Left lung (tissue), 4 donors: ENCODE measurements at regions not wholly inside any gene's neighbourhood (a gene's known extent, or its start where the extent isn't known, plus 50 kb on each side); places are given as distances from the start of the nearest gene placed in this dataset.
"Not testable (repeated sequence)": the region's sequence is repeated elsewhere in the genome, so short reads cannot be mapped to it uniquely, and the experiment has no call there.

Source experiments
- ATAC-seq: fragments of 200-7000 bp; cut with Tn5 transposase; one replicate; pipeline ENCODE4 v1.9.1; 2020; ENCODE audit warnings: moderate library complexity
- DNase-seq, 4 donors: peaks; one replicate each; pipeline ENCODE4 v3.0.0-alpha.2; 2013 to 2020
- H3K27ac ChIP-seq, 2 donors: fragments of 200-600 bp; sonication (generic) in 1 of 2; one replicate each; pipeline versions ENCODE4 v1.5.0 to v1.8.0; 2020 to 2021
- H3K27me3 ChIP-seq, 2 donors: fragments of 200-600 bp; sonication (generic) in 1 of 2; one replicate each; pipeline versions ENCODE4 v1.5.0 to v1.8.0; 2020 to 2021
- H3K36me3 ChIP-seq, 2 donors: fragments of 200-600 bp; sonication (generic) in 1 of 2; one replicate each; pipeline versions ENCODE4 v1.5.0 to v1.8.0; 2020 to 2021
- H3K4me1 ChIP-seq, 2 donors: fragments of 200-600 bp; one replicate each; pipeline ENCODE4 v1.8.0; 2021
- H3K4me3 ChIP-seq, 2 donors: fragments of 200-600 bp; sonication (generic) in 1 of 2; one replicate each; pipeline versions ENCODE4 v1.5.0 to v1.8.0; 2020 to 2021; ENCODE audit warnings: mild to moderate bottlenecking in 1 of 2
- H3K9me3 ChIP-seq, 2 donors: fragments of 200-600 bp; sonication (generic) in 1 of 2; one replicate each; pipeline versions ENCODE4 v1.5.0 to v1.8.0; 2020 to 2021
- intact Hi-C, 2 donors: fragments of 100-400 bp; cut with DNase I; formaldehyde crosslinking; loops; one replicate each; pipeline versions ENCODE4 v1.11.2 to v1.14.2; 2022
- TF ChIP-seq, protein P1 (sequence below), 2 donors: fragments of 200-600 bp; sonication (generic) in 1 of 2; IDR thresholded peaks; one replicate each; pipeline versions ENCODE4 v1.5.0 to v1.8.0; 2021; ENCODE audit warnings: antibody characterized with exemption in 2 of 2
- donor health status: DM: no; HTN: yes; CAD: no.
- donor health status: DM: no; HTN: no; CAD: no.

DNA sequence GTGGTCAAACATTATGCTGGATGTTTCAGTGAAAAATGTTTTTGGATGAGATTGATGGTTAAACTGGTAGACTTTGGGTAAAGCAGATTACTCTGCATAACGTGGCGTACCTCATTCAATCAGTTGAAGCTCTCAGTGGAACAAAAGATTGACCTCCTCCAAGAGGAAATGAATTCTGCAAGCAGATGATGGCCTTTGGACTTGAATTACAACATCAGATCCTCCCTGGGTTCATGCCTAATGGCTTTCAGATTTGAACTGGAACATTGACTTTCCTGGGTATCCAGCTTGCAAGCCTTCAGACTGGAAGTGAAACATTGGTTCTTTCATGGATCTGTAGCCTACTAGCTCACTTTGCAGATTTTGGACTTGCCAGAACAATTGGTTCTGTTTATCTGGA, 169.3 kb upstream of the MALRD1 start:
- Histone ChIP-seq H3K4me3 (no peak overlapping the region), H3K27ac (no peak overlapping the region), H3K27me3 (no peaks in the 10 kb centered on the region), H3K4me1 (no peaks in the 10 kb centered on the region), H3K36me3 (no peaks in the 10 kb centered on the region), H3K9me3 (peaks cover 0 to 2% of the 10 kb centered on the region in 2 donors)
- ATAC-seq = no peak
- TF ChIP-seq, protein P1, sequence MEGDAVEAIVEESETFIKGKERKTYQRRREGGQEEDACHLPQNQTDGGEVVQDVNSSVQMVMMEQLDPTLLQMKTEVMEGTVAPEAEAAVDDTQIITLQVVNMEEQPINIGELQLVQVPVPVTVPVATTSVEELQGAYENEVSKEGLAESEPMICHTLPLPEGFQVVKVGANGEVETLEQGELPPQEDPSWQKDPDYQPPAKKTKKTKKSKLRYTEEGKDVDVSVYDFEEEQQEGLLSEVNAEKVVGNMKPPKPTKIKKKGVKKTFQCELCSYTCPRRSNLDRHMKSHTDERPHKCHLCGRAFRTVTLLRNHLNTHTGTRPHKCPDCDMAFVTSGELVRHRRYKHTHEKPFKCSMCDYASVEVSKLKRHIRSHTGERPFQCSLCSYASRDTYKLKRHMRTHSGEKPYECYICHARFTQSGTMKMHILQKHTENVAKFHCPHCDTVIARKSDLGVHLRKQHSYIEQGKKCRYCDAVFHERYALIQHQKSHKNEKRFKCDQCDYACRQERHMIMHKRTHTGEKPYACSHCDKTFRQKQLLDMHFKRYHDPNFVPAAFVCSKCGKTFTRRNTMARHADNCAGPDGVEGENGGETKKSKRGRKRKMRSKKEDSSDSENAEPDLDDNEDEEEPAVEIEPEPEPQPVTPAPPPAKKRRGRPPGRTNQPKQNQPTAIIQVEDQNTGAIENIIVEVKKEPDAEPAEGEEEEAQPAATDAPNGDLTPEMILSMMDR (IDR thresholded peaks at IDR 0.05) = no peak
- intact Hi-C loops = no loop called here
- no peak for DNase-seq

DNA sequence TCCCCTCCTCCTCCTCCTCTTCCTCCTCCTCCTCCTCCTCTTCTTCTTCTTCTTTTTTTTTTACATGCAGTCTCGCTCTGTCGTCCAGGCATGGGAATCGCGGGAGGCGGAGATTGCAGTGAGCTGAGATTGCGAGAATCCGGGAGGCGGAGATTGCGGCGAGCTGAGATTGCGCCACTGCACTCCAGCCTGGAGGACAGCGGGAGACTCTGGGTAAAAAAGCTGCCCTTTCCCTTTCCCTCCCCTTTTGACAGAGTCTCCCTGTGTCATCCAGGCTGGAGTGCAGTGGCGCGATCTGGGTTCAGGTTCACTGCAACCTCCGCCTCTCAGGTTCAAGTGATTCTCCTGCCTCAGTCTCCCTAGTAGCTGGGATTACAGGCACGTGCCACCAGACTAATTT, 168.1 kb upstream of the MALRD1 start:
- Histone ChIP-seq H3K9me3 (peaks cover 0 to 2% of the 10 kb centered on the region in 2 donors), H3K4me1 (no peaks in the 10 kb centered on the region), H3K4me3 (no peak overlapping the region), H3K27me3 (no peaks in the 10 kb centered on the region), H3K36me3 (no peaks in the 10 kb centered on the region), H3K27ac (no peak overlapping the region)
- ATAC-seq = no peak
- TF ChIP-seq, protein P1 (IDR thresholded peaks at IDR 0.05) = no peak
- no peak for DNase-seq
- intact Hi-C loops = no loop called here

DNA sequence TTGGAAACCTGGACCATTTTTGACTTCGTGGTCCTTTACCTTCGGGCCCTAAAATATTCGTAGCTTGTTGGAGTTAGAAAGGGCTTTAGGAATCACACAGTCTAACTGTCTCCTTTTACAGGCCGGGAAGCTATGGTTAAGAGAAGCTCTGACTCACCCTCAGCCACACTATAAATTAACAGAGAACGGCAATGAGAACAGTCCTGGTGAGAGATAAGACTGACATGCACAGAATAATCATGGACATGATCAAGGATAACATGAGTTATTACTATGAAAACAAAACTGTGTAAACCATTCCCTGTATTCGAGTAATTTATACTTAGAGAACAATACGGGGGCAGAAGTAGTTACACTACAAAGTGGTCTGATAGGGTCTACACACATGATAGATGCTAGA, 162.5 kb upstream of the MALRD1 start:
- no peaks in the 10 kb centered on the region for H3K36me3 ChIP-seq
- no peaks in the 10 kb centered on the region for H3K9me3 ChIP-seq
- intact Hi-C loops = no loop called here
- H3K27me3 ChIP-seq = no peaks in the 10 kb centered on the region
- TF ChIP-seq, protein P1 (IDR thresholded peaks at IDR 0.05) = no peak
- H3K4me3 ChIP-seq = no peak overlapping the region
- no peaks in the 10 kb centered on the region for H3K4me1 ChIP-seq
- ATAC-seq (no peak), DNase-seq (no peak)
- no peak overlapping the region for H3K27ac ChIP-seq

- no peak overlapping the region for H3K27ac ChIP-seq
- no peak for DNase-seq
- H3K9me3 ChIP-seq = peaks cover 0 to 9% of the 10 kb centered on the region in 2 donors
- no peaks in the 10 kb centered on the region for H3K27me3 ChIP-seq
- intact Hi-C loops = no loop called here
- ATAC-seq = no peak
- TF ChIP-seq, protein P1 (IDR thresholded peaks at IDR 0.05) = no peak
- no peaks in the 10 kb centered on the region for H3K36me3 ChIP-seq
- no peak overlapping the region for H3K4me3 ChIP-seq
- H3K4me1 ChIP-seq = no peaks in the 10 kb centered on the region
Observed at GRCh38 chr10:18906636-18907035, 142.0 kb upstream of the MALRD1 start.

- H3K27ac ChIP-seq, DNase-seq, intact Hi-C loops, H3K27me3 ChIP-seq, H3K4me1 ChIP-seq, H3K4me3 ChIP-seq, ATAC-seq, H3K36me3 ChIP-seq: not testable (repeated sequence)
- peaks cover 0 to 12% of the 10 kb centered on the region in 2 donors for H3K9me3 ChIP-seq
Observed at GRCh38 chr10:18917431-18917830, 131.2 kb upstream of the MALRD1 start.

- TF ChIP-seq, protein P1 (IDR thresholded peaks at IDR 0.05) = no peak
- Histone ChIP-seq H3K27me3 (no peaks in the 10 kb centered on the region), H3K36me3 (no peaks in the 10 kb centered on the region), H3K27ac (no peak overlapping the region), H3K9me3 (peaks cover 0 to 10% of the 10 kb centered on the region in 2 donors), H3K4me3 (no peak overlapping the region), H3K4me1 (no peaks in the 10 kb centered on the region)
- ATAC-seq (no peak), DNase-seq (no peak)
- intact Hi-C loops = no loop called here
Observed at GRCh38 chr10:18918532-18918931, 130.1 kb upstream of the MALRD1 start.
